ENCODE measurements at regions not wholly inside any gene's neighbourhood (a gene's known extent, or its start where the extent isn't known, plus 50 kb on each side); places are given as distances from the start of the nearest gene placed in this dataset.

- Histone ChIP-seq H3K9me3 (no peaks in the 10 kb centered on the region), H3K4me1 (no peaks in the 10 kb centered on the region), H3K27me3 (replicated peaks; ENCODE audit: control insufficient read depth, insufficient read depth, low read length) (no peaks in the 10 kb centered on the region), H3K4me3 (ENCODE audit: low read depth, low read length) (no peak overlapping the region), H3K36me3 (ENCODE audit: control insufficient read depth, insufficient read depth, low read length) (no peaks in the 10 kb centered on the region)
- H3K4me1 Mint-ChIP-seq (ENCODE audit: low read depth, unreplicated experiment): no peaks in the 10 kb centered on the region
- no peak for DNase-seq
- H3K27me3 Mint-ChIP-seq (ENCODE audit: insufficient read depth, unreplicated experiment): no peaks in the 10 kb centered on the region
- intact Hi-C loops (cut with micrococcal nuclease; ENCODE audit: unreplicated experiment): no loop called here
- BruUV-seq (replicated peaks): no TSS peak
- no peak for TF ChIP-seq CTCF (IDR thresholded peaks at IDR 0.05; ENCODE audit: insufficient read depth in 1 of 2, low read depth in 1 of 2, low read length in 1 of 2, severe bottlenecking in 1 of 2, unreplicated experiment in 1 of 2)
- no peaks in the 10 kb centered on the region for H3K9me3 Mint-ChIP-seq (ENCODE audit: unreplicated experiment)
- POLR2A ChIA-PET: no interaction called here
- H3K27ac Mint-ChIP-seq (ENCODE audit: unreplicated experiment): no peak overlapping the region
- H3K4me3 Mint-ChIP-seq (ENCODE audit: unreplicated experiment): no peak overlapping the region
- no peaks in the 10 kb centered on the region for H3K36me3 Mint-ChIP-seq (ENCODE audit: insufficient read depth, unreplicated experiment)
- CTCF ChIA-PET: no interaction called here
Measured at GRCh38 chr4:178174756-178175155, 732.5 kb upstream of the AGA start.

- ChIA-PET POLR2A (no interaction called here), CTCF (no interaction called here)
- no peaks in the 10 kb centered on the region for H3K4me1 Mint-ChIP-seq (ENCODE audit: low read depth, unreplicated experiment)
- DNase-seq: no peak
- no peaks in the 10 kb centered on the region for H3K36me3 Mint-ChIP-seq (ENCODE audit: insufficient read depth, unreplicated experiment)
- Histone ChIP-seq H3K9me3 (no peaks in the 10 kb centered on the region; the same call in 1 of the 2 replicates), H3K4me1 (no peaks in the 10 kb centered on the region), H3K4me3 (ENCODE audit: low read depth, low read length) (no peak overlapping the region), H3K36me3 (ENCODE audit: control insufficient read depth, insufficient read depth, low read length) (no peaks in the 10 kb centered on the region), H3K27me3 (replicated peaks; ENCODE audit: control insufficient read depth, insufficient read depth, low read length) (no peaks in the 10 kb centered on the region)
- H3K27ac Mint-ChIP-seq (ENCODE audit: unreplicated experiment): no peak overlapping the region
- intact Hi-C loops (cut with micrococcal nuclease; ENCODE audit: unreplicated experiment): no loop called here
- no peak for TF ChIP-seq CTCF (IDR thresholded peaks at IDR 0.05; ENCODE audit: insufficient read depth in 1 of 2, low read depth in 1 of 2, low read length in 1 of 2, severe bottlenecking in 1 of 2, unreplicated experiment in 1 of 2)
- H3K4me3 Mint-ChIP-seq (ENCODE audit: unreplicated experiment): no peak overlapping the region
- H3K9me3 Mint-ChIP-seq (ENCODE audit: unreplicated experiment): no peaks in the 10 kb centered on the region
- H3K27me3 Mint-ChIP-seq (ENCODE audit: insufficient read depth, unreplicated experiment): no peaks in the 10 kb centered on the region
- BruUV-seq (replicated peaks): no TSS peak
Measured at GRCh38 chr4:178185517-178185916, 743.3 kb upstream of the AGA start.

- Mint-ChIP-seq H3K4me1 (ENCODE audit: low read depth, unreplicated experiment) (no peaks in the 10 kb centered on the region), H3K27ac (ENCODE audit: unreplicated experiment) (no peak overlapping the region), H3K36me3 (ENCODE audit: insufficient read depth, unreplicated experiment) (no peaks in the 10 kb centered on the region), H3K27me3 (ENCODE audit: insufficient read depth, unreplicated experiment) (peaks cover 3% of the 10 kb centered on the region), H3K4me3 (ENCODE audit: unreplicated experiment) (no peak overlapping the region), H3K9me3 (ENCODE audit: unreplicated experiment) (no peaks in the 10 kb centered on the region)
- intact Hi-C loops (cut with micrococcal nuclease; ENCODE audit: unreplicated experiment): no loop called here
- POLR2A ChIA-PET: no interaction called here
- no peaks in the 10 kb centered on the region for H3K9me3 ChIP-seq
- no peak for DNase-seq
- H3K4me1 ChIP-seq: no peaks in the 10 kb centered on the region
- H3K27me3 ChIP-seq (replicated peaks; ENCODE audit: control insufficient read depth, insufficient read depth, low read length): no peaks in the 10 kb centered on the region
- H3K4me3 ChIP-seq (ENCODE audit: low read depth, low read length): no peak overlapping the region
- CTCF ChIA-PET: no interaction called here
- H3K36me3 ChIP-seq (ENCODE audit: control insufficient read depth, insufficient read depth, low read length): no peaks in the 10 kb centered on the region
- BruUV-seq (replicated peaks): no TSS peak
- TF ChIP-seq CTCF (IDR thresholded peaks at IDR 0.05; ENCODE audit: insufficient read depth in 1 of 2, low read depth in 1 of 2, low read length in 1 of 2, severe bottlenecking in 1 of 2, unreplicated experiment in 1 of 2): no peak
Measured at GRCh38 chr4:178192611-178193010, 750.4 kb upstream of the AGA start.

All from Caco-2 (cell line).